Retinal pigment epithelial cell (primary cell): ENCODE measurements at regions not wholly inside any gene's neighbourhood (a gene's known extent, or its start where the extent isn't known, plus 50 kb on each side); places are given as distances from the start of the nearest gene placed in this dataset.
A peak's percentile ranks its signal among the peaks of the same experiment; 100 is the strongest.

Experiments used
- DNase-seq: peaks from one replicate; pipeline ENCODE4 v3.0.0-alpha.2; 2010; ENCODE audit warnings: low read depth
- H3K4me3 ChIP-seq: 2 replicates; pipeline ENCODE4 v1.5.1; 2011; ENCODE audit warnings: mild to moderate bottlenecking, low read length, control low read depth, moderate library complexity
- TF ChIP-seq, protein P1 (sequence below): conservative IDR thresholded peaks from 2 replicates; pipeline ENCODE4 v1.5.1; 2011; ENCODE audit warnings: low read depth, low read length, control low read depth, inconsistent platforms

DNA sequence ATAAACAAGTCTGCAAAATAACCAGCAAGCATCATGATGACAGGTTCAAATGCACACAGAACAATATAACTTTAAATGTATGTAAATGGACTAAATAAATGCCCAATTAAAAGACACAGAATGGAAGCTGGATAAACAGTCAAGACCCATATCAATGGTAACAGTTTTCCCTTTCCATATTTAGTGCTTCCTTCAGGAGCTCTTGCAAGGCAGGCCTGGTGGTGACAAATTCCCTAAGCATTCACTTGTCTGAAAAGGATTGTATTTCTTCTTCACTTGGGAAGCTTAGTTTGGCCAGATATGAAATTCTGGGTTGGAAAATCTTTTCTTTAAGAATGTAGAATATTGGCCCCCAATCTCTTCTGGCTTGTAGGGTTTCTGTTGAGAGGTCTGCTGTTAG lies 120.2 kb upstream of the RASA1 start:
- TF ChIP-seq, protein P1, sequence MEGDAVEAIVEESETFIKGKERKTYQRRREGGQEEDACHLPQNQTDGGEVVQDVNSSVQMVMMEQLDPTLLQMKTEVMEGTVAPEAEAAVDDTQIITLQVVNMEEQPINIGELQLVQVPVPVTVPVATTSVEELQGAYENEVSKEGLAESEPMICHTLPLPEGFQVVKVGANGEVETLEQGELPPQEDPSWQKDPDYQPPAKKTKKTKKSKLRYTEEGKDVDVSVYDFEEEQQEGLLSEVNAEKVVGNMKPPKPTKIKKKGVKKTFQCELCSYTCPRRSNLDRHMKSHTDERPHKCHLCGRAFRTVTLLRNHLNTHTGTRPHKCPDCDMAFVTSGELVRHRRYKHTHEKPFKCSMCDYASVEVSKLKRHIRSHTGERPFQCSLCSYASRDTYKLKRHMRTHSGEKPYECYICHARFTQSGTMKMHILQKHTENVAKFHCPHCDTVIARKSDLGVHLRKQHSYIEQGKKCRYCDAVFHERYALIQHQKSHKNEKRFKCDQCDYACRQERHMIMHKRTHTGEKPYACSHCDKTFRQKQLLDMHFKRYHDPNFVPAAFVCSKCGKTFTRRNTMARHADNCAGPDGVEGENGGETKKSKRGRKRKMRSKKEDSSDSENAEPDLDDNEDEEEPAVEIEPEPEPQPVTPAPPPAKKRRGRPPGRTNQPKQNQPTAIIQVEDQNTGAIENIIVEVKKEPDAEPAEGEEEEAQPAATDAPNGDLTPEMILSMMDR: no peak
- DNase-seq: no peak
- H3K4me3 ChIP-seq: no peak overlapping the region

DNA sequence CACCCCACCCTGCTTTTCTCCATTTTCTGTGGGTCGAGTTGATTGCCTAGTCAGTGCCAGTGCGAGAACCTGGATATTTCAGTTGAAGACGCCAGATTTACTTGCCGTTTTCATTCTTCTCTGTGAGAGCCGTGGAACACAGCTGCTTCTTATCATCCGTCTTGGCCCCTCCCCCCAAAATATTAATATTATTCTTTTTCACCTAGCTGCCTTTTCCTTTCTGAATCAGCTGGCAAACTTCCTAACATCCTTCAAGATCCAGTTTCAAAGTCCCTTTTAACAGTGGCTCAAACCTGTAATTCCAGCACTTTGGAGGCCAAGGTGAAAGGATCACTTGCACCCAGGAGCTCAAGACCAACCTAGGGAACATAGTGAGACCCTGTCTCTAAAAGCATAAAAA lies 117.1 kb upstream of the RASA1 start:
- DNase-seq: no peak
- H3K4me3 ChIP-seq: no peak overlapping the region
- TF ChIP-seq, protein P1: no peak

DNA sequence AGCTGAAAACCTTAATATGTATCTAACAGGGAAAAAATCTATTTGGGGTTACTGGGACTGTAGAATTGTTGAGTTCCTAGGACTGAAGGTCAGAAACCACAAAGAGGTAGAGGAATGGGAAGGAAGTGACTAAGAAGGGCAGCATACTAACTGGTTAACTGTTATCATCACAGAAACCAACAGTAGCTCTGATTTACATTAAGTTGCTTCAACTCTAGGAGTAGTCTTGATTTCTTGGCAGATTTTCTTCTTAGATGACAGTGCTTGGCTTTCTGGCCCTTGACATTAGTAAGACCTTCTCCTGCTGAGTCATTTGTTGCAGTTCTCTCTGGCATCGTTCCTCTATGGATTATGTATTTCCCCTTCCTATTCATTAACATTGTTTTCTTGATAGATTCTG lies 116.1 kb upstream of the RASA1 start:
- DNase-seq: peak; percentile 16
- H3K4me3 ChIP-seq: no peak overlapping the region
- TF ChIP-seq, protein P1: no peak

DNA sequence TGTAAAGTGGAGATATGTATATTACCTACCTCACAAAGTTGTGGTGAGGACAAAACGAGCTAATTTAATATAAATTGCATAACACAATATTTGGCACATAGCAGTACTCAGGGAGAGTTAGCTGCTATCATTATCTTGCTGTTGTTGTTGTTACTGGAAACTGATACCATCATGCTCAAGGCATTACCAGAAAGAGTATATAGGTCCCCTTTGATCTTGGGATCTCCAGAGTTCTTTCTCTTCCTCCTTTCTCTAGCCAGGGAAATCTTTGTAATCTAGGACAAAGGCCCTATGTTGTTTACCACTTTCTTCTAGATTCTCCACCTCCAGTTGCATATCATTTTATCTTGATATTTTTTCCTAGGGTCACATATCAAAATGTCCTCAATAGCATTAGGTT lies 114.8 kb upstream of the RASA1 start:
- DNase-seq: no peak
- TF ChIP-seq, protein P1: no peak
- H3K4me3 ChIP-seq: no peak overlapping the region

DNA sequence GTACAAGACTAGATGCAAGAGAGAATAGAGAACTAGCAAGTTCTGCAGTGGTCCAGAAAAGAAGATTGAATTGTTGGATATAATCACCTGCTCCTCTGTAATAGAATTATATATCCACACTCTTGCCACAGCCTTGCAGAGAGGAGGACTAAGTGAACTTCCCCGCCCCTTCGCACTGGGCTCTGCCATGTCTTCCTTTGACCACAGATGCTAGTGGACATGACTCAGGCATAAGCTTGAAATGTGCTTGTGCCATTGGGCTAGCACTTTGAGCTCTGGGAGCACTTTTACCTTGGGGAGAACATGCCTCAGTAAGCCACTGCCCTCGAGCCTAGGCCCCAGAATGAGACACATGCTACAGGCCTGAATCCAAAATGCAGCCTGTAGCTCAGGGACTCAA lies 113.5 kb upstream of the RASA1 start:
- no peak for DNase-seq
- TF ChIP-seq, protein P1: no peak
- H3K4me3 ChIP-seq: no peak overlapping the region

DNA sequence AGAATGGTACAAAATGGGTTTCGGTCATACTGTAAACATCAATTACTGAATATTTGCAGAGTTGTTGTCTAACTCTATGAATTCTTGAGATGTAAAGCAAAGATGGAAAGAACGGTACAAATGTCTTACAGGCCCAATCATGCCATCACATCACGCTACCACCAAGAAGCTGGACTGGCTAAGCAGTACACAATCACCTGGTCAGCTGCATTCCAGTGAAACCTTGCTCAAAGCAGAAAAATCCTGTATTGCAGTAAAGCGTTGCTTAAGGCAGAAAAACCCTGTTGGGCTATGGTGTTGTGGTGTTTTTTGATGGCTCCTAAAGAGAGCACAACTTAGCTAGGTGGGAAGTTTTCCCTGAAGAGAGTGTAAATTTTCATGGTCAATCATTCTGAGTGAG lies 112.6 kb upstream of the RASA1 start:
- TF ChIP-seq, protein P1: no peak
- H3K4me3 ChIP-seq: no peak overlapping the region
- DNase-seq: no peak

DNA sequence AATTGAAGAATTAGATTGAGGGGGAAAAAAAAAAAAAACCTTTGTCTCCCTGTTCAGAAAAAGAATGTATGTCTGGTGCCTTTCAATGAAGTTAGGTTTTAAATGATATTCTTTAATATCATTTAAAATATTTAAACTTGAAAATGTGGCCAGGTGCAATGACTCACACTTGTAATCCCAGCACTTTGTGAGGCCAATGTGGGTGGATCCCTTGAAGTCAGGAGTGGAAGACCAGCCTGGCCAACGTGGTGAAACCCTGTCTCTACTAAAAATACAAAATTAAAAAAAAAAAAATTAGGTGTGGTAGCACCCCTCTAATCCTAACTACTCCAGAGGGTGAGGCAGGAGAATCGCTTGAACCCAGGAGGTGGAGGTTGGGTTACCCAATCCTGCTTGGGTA lies 111.1 kb upstream of the RASA1 start:
- no peak overlapping the region for H3K4me3 ChIP-seq
- TF ChIP-seq, protein P1: no peak
- no peak for DNase-seq
